ENCODE measurements at regions not wholly inside any gene's neighbourhood (a gene's known extent, or its start where the extent isn't known, plus 50 kb on each side); places are given as distances from the start of the nearest gene placed in this dataset.

DNA sequence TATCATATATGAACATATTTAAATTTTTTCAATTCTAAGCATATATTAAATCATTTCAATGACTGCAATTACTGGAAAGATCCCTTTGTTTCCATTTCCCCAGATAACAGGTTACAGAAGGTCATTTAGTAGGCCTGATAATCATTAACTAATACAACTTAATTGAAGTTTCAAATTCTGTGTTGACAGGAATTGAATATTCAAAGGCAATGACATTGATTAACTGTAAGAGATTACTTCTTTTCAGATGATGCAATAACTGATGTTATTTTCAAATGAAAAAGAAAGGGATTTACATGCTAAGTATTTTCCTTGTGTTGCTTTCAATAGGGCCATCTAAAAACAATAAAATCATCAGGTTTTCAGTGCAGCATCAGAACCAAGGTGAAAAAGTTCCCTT, 81.1 kb upstream of the ENPEP start:
- Histone ChIP-seq H3K4me3 (ENCODE audit: low read depth, low read length) (no peak overlapping the region), H3K27ac (ENCODE audit: low read depth) (no peak overlapping the region), H3K4me1 (ENCODE audit: insufficient read depth) (no peaks in the 10 kb centered on the region), H3K36me3 (ENCODE audit: insufficient read depth) (no peaks in the 10 kb centered on the region)
- no peak for DNase-seq (ENCODE audit: extremely low spot score)

DNA sequence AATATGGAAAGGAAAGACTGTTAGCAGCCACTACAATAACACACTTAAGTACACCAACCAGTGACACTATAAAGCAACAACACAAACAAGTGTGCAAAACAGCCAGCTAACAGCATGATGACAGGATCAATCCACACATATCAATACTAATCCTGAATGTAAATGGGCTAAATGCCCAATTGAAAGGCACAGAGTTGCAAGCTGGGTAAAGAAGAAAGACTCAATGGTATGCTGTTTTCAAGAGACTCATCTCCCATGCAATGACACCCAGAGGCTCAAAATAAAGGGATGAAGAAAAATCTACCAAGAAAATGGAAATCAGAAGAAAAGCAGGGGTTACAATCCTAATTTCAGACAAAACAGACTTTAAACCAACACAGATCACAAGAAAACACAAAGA, 94.2 kb upstream of the ENPEP start:
- Histone ChIP-seq H3K27ac (ENCODE audit: low read depth) (no peak overlapping the region), H3K4me1 (ENCODE audit: insufficient read depth) (no peaks in the 10 kb centered on the region), H3K4me3 (ENCODE audit: low read depth, low read length) (no peak overlapping the region), H3K36me3 (ENCODE audit: insufficient read depth) (no peaks in the 10 kb centered on the region)
- no peak for DNase-seq (ENCODE audit: extremely low spot score)

DNA sequence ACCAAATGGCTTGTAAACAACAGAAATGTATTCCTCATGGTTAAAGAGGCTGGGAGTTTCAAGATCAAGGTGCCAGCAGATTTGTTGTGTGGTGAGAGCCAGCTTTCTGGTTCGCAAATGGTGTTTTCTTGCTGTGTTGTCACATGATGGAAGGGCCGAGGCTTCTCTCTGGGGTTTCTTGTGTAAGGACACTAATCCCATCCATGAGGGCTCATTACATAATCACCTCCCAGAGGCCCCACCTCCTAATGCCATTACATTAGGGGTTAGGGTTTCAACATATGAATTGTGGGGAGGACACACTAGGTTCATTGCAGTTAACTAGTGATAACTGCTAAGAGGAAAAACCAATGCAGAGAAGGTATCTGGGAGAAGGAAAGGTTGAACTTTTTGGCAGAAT, 103.5 kb upstream of the ENPEP start:
- Histone ChIP-seq H3K27ac (ENCODE audit: low read depth) (no peak overlapping the region), H3K4me1 (ENCODE audit: insufficient read depth) (no peaks in the 10 kb centered on the region), H3K4me3 (ENCODE audit: low read depth, low read length) (no peak overlapping the region), H3K36me3 (ENCODE audit: insufficient read depth) (no peaks in the 10 kb centered on the region)
- WGBS, result 68% methylated on average over 2 of the region's 2 CpGs
- no peak for DNase-seq (ENCODE audit: extremely low spot score)

DNA sequence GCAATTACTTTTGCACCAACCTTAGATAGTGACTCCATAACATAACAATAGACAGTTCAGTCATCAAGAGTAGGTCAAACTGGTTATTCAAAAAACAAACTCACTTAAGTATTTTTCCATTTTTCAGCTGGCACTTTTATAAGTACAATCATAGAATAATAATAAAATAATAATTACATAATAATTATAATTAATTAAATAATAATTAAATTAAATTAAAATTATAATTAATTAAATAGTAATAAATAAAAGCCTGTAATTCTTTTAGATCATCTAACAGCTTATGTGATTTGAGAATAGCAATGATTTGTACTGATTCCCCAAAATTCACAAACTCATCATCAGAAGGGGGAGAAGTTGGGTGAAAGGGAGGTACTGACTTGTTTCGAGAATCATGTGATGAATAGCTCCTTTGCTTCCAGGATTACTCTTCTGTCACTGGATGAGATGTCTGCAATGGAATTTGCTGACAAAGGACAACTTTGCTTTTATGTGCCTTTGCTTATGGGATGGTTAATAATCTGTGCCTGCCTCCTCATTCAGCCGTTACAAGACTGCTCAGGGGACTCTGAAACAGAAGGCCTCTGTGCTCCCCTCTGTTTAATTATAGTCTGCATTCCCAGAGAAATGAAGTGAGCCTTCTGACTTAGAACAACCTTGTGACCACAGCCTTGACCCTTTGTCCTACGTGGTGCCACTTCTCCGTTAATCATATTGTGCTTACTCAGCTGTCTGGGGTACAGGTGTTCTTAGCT, 104.8 kb upstream of the ENPEP start:
- 72% methylated on average over 4 of the region's 4 CpGs for WGBS
- DNase-seq (ENCODE audit: extremely low spot score), result no peak

DNA sequence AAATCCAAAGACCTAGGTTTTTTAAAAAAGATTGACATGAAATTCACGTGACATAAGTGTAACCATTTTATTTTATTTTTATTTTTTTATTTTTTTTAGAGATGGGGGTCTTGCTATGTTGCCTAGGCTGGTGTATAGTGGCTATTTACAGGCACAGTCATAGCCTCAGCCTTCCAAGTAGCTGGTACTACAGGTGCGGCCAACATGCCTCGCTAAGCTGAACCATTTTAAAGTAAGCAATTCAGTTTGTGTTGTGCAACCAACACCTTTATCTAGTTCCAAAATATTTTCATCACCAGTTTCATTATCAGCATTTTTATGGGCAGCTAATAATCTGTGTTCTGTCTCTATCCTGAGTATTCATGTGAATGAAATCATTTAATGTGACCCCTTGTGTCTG, 107.5 kb upstream of the ENPEP start:
- H3K36me3 ChIP-seq (ENCODE audit: insufficient read depth), result no peaks in the 10 kb centered on the region
- H3K4me3 ChIP-seq (ENCODE audit: low read depth, low read length), result no peak overlapping the region
- H3K4me1 ChIP-seq (ENCODE audit: insufficient read depth), result no peaks in the 10 kb centered on the region
- no peak for DNase-seq (ENCODE audit: extremely low spot score)
- H3K27ac ChIP-seq (ENCODE audit: low read depth), result no peak overlapping the region
- WGBS, result 90% methylated on average over 3 of the region's 3 CpGs

More for the DNA sequence above, 104.8 kb upstream of the ENPEP start:
- no peaks in the 10 kb centered on the region for H3K36me3 ChIP-seq (ENCODE audit: insufficient read depth)
- H3K4me3 ChIP-seq (ENCODE audit: low read depth, low read length), result no peak overlapping the region
- H3K27ac ChIP-seq (ENCODE audit: low read depth), result no peak overlapping the region
- no peaks in the 10 kb centered on the region for H3K4me1 ChIP-seq (ENCODE audit: insufficient read depth)

DNA sequence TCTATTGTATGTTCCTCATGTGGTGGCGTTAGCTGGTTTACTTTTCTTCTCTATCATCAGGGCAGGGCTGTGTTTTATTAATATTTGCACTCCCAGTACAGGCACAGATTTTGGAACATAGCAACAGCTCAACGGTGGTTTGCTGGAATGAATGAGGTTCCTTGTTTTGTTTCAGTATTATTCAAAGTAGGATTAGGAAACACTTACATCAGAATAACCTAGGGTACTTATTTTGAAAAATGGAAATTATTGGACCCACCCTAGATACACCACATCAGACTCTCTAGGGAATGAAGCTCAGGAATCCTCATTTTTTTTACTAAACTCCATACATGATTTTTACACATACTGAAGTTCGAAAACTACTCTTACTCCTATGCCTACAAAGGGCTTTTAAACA, 108.8 kb upstream of the ENPEP start:
- no peak overlapping the region for H3K27ac ChIP-seq (ENCODE audit: low read depth)
- DNase-seq (ENCODE audit: extremely low spot score), result no peak
- 91% methylated on average over 3 of the region's 3 CpGs for WGBS
- no peak overlapping the region for H3K4me3 ChIP-seq (ENCODE audit: low read depth, low read length)
- H3K4me1 ChIP-seq (ENCODE audit: insufficient read depth), result no peaks in the 10 kb centered on the region
- H3K36me3 ChIP-seq (ENCODE audit: insufficient read depth), result no peaks in the 10 kb centered on the region

DNA sequence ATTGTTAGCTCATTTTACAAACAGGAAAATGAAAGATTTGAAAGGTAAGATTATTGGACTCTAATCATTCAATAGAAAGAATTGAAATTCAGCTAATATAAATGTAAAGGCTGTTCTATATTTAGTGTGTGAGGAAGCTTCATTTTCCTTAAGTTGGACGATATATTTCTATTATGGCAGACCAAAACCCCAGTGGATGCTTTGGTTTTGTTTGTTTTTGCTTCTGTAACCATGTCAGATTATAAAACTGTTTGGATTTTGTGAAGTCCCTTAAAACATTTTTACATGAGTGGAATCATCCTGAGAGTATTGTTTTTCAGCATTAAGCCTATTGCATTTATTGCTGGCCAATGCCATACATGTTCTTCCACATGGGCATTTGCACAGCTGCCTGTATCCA, 110.2 kb upstream of the ENPEP start:
- Histone ChIP-seq H3K36me3 (ENCODE audit: insufficient read depth) (no peaks in the 10 kb centered on the region), H3K4me1 (ENCODE audit: insufficient read depth) (no peaks in the 10 kb centered on the region), H3K27ac (ENCODE audit: low read depth) (no peak overlapping the region), H3K4me3 (ENCODE audit: low read depth, low read length) (no peak overlapping the region)
- DNase-seq (ENCODE audit: extremely low spot score), result no peak
- 43% methylated on average over 1 of the region's 1 CpG for WGBS

DNA sequence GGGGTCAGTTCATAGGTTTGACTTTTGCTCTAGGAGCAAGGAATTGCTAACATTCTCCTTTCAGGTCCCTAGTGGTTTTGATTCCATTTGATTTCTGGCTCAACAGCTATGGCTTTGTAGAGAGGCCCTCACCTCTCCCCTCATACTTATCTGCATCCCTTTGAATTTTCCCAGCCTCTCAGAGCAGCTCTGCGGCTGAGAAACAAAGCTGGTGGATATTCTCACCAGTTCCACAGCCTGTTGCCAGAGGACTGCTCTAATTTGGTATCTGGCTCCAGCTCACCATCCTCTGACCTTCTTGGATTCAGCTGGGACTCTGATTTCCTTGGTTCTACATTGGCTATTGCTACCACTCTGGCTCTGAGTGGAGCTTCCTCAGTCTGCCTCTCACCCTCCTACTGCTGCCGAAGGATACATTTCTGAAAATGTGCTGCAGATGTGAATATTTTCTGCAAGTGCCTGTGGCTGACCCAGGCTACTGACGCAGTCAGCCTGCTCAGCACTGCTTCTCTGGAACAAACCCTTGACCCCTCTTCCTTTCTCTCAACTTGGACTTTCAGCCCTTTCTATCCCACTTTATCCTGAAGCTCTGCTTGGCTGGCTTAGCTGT, 110.9 kb upstream of the ENPEP start:
- no peaks in the 10 kb centered on the region for H3K36me3 ChIP-seq (ENCODE audit: insufficient read depth)
- no peak overlapping the region for H3K27ac ChIP-seq (ENCODE audit: low read depth)
- WGBS, result 50% methylated on average over 3 of the region's 3 CpGs
- H3K4me1 ChIP-seq (ENCODE audit: insufficient read depth), result no peaks in the 10 kb centered on the region
- DNase-seq (ENCODE audit: extremely low spot score), result no peak
- H3K4me3 ChIP-seq (ENCODE audit: low read depth, low read length), result no peak overlapping the region

DNA sequence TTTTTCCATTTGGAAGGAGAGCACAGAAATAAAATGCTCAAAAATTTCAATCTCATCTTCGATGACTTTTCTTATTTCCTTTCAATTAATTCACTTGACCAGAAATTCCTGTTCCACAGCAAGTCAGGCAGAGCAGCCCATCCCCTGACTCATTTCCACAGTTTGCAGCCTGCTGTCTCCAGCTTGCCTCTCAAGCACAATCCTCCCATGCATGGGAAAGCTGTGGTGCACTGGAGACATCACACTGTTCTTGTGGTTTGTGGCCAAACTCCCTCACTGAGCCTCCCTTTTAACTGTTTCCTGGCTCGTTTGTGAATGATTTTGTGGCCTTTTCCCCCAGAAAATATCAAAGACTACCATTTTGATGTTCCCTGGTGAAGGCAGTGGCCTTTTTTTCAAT, 114.0 kb upstream of the ENPEP start:
- 55% methylated on average over 2 of the region's 2 CpGs for WGBS
- H3K4me3 ChIP-seq (ENCODE audit: low read depth, low read length), result no peak overlapping the region
- H3K4me1 ChIP-seq (ENCODE audit: insufficient read depth), result no peaks in the 10 kb centered on the region
- DNase-seq (ENCODE audit: extremely low spot score), result no peak
- no peaks in the 10 kb centered on the region for H3K36me3 ChIP-seq (ENCODE audit: insufficient read depth)
- no peak overlapping the region for H3K27ac ChIP-seq (ENCODE audit: low read depth)

DNA sequence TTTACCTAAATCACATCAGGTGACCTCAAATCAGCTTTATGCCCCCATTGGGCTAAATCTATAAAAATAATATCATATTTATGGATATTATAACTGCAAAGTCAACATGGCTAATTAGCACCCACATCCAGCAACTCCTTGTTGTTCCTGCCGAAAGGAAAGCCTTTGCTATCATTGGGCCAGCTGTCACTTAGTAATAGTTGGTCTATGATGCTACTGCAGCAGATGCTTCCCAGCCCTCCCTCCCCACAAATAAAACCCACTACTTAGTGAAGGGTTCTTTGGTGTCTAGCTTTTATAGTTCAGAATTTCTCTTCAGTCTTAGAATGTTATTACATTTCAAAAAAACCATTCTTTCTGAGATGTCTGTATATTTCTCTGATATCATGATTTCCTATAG, 116.9 kb upstream of the ENPEP start:
- Histone ChIP-seq H3K27ac (ENCODE audit: low read depth) (no peak overlapping the region), H3K36me3 (ENCODE audit: insufficient read depth) (no peaks in the 10 kb centered on the region), H3K4me1 (ENCODE audit: insufficient read depth) (no peaks in the 10 kb centered on the region), H3K4me3 (ENCODE audit: low read depth, low read length) (no peak overlapping the region)
- DNase-seq (ENCODE audit: extremely low spot score), result no peak
- 88% methylated on average over 1 of the region's 1 CpG for WGBS

DNA sequence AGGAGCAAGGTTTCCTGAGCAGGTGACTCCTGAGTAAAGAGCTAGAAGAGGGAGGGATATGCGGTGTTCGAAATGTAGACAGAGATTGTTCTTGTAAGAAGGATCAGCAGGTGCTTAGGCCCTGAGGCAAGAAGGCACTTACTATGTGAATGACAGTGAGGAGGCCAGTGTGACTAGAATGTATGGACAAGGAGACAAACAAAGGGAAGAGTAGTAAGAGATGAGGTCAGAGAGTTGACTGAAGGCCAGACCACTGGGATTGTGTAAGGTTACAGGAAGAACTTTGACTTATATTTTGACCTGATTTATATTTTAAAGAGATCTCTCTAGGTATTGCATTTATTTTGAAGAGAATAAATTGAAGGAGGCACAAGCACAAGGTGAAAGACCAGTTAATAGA, 118.4 kb upstream of the ENPEP start:
- over 99% methylated on average over 2 of the region's 2 CpGs for WGBS
- Histone ChIP-seq H3K4me3 (ENCODE audit: low read depth, low read length) (no peak overlapping the region), H3K36me3 (ENCODE audit: insufficient read depth) (no peaks in the 10 kb centered on the region), H3K4me1 (ENCODE audit: insufficient read depth) (no peaks in the 10 kb centered on the region), H3K27ac (ENCODE audit: low read depth) (no peak overlapping the region)
- no peak for DNase-seq (ENCODE audit: extremely low spot score)

DNA sequence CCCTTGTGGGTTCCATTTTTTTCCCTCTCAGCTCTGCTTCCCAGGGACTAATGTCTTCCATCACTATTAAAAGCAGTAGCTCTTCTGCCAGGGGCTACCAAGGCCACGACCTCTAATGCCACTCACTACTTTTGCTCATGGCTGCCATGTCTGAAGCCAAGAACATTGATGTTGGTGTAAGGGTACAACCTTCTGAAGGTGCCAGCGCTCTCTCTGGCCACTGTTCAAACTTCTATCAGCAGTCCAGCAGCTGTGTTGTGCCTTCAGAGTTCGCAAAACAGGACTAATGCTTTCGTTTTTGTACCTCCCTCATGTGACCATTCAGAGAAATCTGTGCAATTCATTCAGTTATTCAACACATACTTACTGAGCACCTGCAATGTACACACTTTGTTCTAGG, 121.5 kb upstream of the ENPEP start:
- H3K4me3 ChIP-seq (ENCODE audit: low read depth, low read length), result no peak overlapping the region
- no peak overlapping the region for H3K27ac ChIP-seq (ENCODE audit: low read depth)
- H3K36me3 ChIP-seq (ENCODE audit: insufficient read depth), result no peaks in the 10 kb centered on the region
- no peak for DNase-seq (ENCODE audit: extremely low spot score)
- 70% methylated on average over 4 of the region's 4 CpGs for WGBS
- no peaks in the 10 kb centered on the region for H3K4me1 ChIP-seq (ENCODE audit: insufficient read depth)

DNA sequence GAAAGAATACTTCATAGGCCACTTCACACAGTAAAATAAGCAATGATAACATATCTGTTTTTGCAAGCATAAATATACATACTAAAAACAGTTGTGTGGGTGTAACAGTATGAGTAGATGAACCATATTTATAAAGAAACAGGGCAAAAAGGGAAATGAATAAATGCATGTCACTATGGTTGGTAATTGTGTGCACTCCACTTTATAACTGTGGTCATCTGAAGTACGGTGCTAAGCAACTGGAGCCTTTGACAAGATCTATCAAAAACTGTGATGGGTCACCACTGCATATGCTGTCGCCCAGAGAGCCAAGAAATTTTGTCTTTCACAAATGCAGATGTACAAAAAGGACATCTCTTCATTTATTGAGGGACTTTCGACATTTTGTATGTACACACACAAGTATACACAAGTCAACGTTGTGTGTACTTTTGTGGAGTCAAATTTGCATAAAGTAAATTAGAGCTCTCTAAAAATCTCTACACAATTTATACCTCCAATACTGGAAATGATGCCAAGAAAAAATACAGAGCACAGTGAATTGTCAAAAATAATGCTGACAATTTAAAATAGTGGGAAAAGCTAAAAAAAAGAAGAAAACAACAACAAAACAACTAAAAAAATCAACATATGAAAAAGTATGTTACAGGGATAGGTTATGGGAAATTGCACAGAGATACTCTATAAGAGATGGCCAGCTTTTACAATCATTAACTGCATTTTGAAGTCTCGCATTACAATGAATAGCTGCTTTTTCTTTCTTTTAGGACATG, 123.1 kb upstream of the ENPEP start:
- WGBS, result 85% methylated on average over 5 of the region's 5 CpGs
- H3K4me1 ChIP-seq (ENCODE audit: insufficient read depth), result no peaks in the 10 kb centered on the region
- no peak for DNase-seq (ENCODE audit: extremely low spot score)

DNA sequence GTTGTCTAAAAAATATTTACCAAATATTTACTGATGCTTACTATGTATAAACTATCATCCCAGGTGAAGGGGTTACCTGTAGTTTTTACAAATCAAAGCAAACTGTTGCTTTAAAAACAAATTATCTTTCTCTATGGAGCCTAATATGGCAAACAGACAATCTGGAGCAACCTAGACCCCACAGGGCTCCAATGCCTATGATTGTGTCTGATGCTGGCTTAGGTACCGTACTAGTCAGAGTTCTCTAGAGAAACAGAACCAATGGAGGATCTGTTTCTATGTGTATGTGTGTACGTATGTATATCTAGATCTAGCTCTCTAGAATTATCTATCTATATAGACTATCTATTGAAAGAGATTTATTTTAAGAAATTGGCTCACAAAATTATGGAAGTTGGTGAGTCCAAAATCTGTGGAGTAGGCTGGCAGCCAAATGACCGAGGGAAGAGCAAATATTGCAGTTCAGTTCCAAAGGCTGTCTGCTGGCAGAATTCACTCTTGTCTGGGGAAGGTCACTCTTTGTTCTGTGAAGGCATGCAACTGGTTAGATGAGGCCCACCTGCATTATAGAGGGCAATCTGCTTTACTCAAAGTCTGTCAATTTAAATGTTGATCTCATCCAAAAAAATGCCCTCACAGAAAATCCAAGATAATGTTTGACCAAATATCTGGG, 127.1 kb upstream of the ENPEP start:
- Histone ChIP-seq H3K4me3 (ENCODE audit: low read depth, low read length) (no peak overlapping the region), H3K36me3 (ENCODE audit: insufficient read depth) (no peaks in the 10 kb centered on the region), H3K4me1 (ENCODE audit: insufficient read depth) (no peaks in the 10 kb centered on the region), H3K27ac (ENCODE audit: low read depth) (no peak overlapping the region)
- 76% methylated on average over 3 of the region's 3 CpGs for WGBS
- no peak for DNase-seq (ENCODE audit: extremely low spot score)

More for the DNA sequence above, 123.1 kb upstream of the ENPEP start:
- no peak overlapping the region for H3K4me3 ChIP-seq (ENCODE audit: low read depth, low read length)
- no peak overlapping the region for H3K27ac ChIP-seq (ENCODE audit: low read depth)
- H3K36me3 ChIP-seq (ENCODE audit: insufficient read depth), result no peaks in the 10 kb centered on the region

All from urinary bladder (tissue), 3 donors.